IMR-90 (cell line): ENCODE measurements at regions not wholly inside any gene's neighbourhood (a gene's known extent, or its start where the extent isn't known, plus 50 kb on each side); places are given as distances from the start of the nearest gene placed in this dataset.

Experiments
- ATAC-seq: fragments of 200-7000 bp; cut with Tn5 transposase; 2 replicates; pipeline ENCODE4 v1.9.1; 2020; ENCODE audit warnings: low read depth, mild to moderate bottlenecking, moderate library complexity
- BruUV-seq: library from RNA; stranded (reverse); fragments of 400-500 nt; replicated peaks from 2 replicates; lab custom pipeline; 2021; lab: Mats Ljungman, UMichigan
- CTCF ChIA-PET: fragments of 300-600 bp; formaldehyde crosslinking; extraction: SDS; loops from one replicate; lab custom pipeline; 2021; ENCODE audit warnings: antibody characterized with exemption; lab: Yijun Ruan, JAX
- POLR2A ChIA-PET: fragments of 300-600 bp; sonication (Branson Sonifier 250); formaldehyde crosslinking; loops from one replicate; lab custom pipeline; 2022; ENCODE audit warnings: antibody characterized with exemption; ENCODE audit not compliant: unreplicated experiment; lab: Charles Lee
- DNase-seq: peaks from one replicate; pipeline ENCODE4 v3.0.0; 2013
- H2AFZ ChIP-seq: replicated peaks from 2 replicates; pipeline ENCODE3; 2013; ENCODE audit warnings: low read length, mild to moderate bottlenecking; ENCODE audit not compliant: poor library complexity
- H2AK5ac ChIP-seq: 2 replicates; pipeline ENCODE4 v1.6.1; 2013; ENCODE audit warnings: low read depth, low read length, inconsistent platforms
- H2AK9ac ChIP-seq: replicated peaks from 2 replicates; pipeline ENCODE3; 2013; ENCODE audit warnings: mild to moderate bottlenecking, low read depth, low read length, moderate library complexity; ENCODE audit not compliant: poor library complexity
- H2BK120ac ChIP-seq: 2 replicates; pipeline ENCODE4 v1.6.1; 2013; ENCODE audit warnings: low read depth, low read length, inconsistent platforms
- H2BK15ac ChIP-seq: 3 replicates; pipeline ENCODE4 v1.6.1; 2013; ENCODE audit warnings: low read depth, low read length, inconsistent platforms
- H2BK20ac ChIP-seq: 2 replicates; pipeline ENCODE4 v1.6.1; 2013; ENCODE audit warnings: low read depth, mild to moderate bottlenecking, inconsistent platforms, low read length, moderate library complexity
- H2BK5ac ChIP-seq: 2 replicates; pipeline ENCODE4 v1.6.1; 2013; ENCODE audit warnings: mild to moderate bottlenecking, low read depth, low read length, inconsistent platforms; ENCODE audit not compliant: poor library complexity, severe bottlenecking
- H3K14ac ChIP-seq: replicated peaks from 2 replicates; pipeline ENCODE4 v1.6.1; 2013; ENCODE audit warnings: low read depth, low read length, inconsistent platforms
- H3K18ac ChIP-seq: 2 replicates; pipeline ENCODE4 v1.6.1; 2013; ENCODE audit warnings: low read depth, low read length, control low read depth
- H3K23ac ChIP-seq: 2 replicates; pipeline ENCODE4 v1.6.1; 2013; ENCODE audit warnings: low read depth, low read length, inconsistent platforms
- H3K27ac ChIP-seq: 2 replicates; pipeline ENCODE4 v1.5.1; 2013; ENCODE audit warnings: mild to moderate bottlenecking, control low read depth, low read length; ENCODE audit not compliant: insufficient read depth
- H3K27me3 ChIP-seq: 2 replicates; pipeline ENCODE4 v1.6.1; 2013; ENCODE audit warnings: low read length; ENCODE audit not compliant: control insufficient read depth, insufficient read depth
- H3K36me3 ChIP-seq: 2 replicates; pipeline ENCODE4 v1.6.1; 2013; ENCODE audit warnings: low read length, mixed read lengths; ENCODE audit not compliant: control insufficient read depth, insufficient read depth
- H3K4ac ChIP-seq: 2 replicates; pipeline ENCODE4 v1.6.1; 2013; ENCODE audit warnings: low read depth, low read length, inconsistent platforms
- H3K4me1 ChIP-seq: 2 replicates; pipeline ENCODE4 v1.6.1; 2013; ENCODE audit warnings: low read length, mixed read lengths; ENCODE audit not compliant: control insufficient read depth, insufficient read depth
- H3K4me2 ChIP-seq: 2 replicates; pipeline ENCODE4 v1.6.1; 2013; ENCODE audit warnings: low read depth, mild to moderate bottlenecking, control low read depth, low read length, moderate library complexity
- H3K4me3 ChIP-seq: 2 replicates; pipeline ENCODE4 v1.5.1; 2013; ENCODE audit warnings: low read depth, mild to moderate bottlenecking, control low read depth, low read length, moderate library complexity; ENCODE audit not compliant: insufficient read depth
- H3K56ac ChIP-seq: 2 replicates; pipeline ENCODE4 v1.6.1; 2013; ENCODE audit warnings: low read length, inconsistent platforms; ENCODE audit not compliant: insufficient read depth; ENCODE audit errors: extremely low read depth
- H3K79me1 ChIP-seq, 2 experiments: 2 replicates each; pipeline ENCODE4 v1.6.1; 2013; ENCODE audit warnings: low read length in 2 of 2, inconsistent platforms in 1 of 2, low read depth in 1 of 2
- H3K9ac ChIP-seq: 2 replicates; pipeline ENCODE4 v1.6.1; 2013; ENCODE audit warnings: low read depth, low read length, control low read depth
- H3K9me1 ChIP-seq: 2 replicates; pipeline ENCODE4 v1.6.1; 2013; ENCODE audit warnings: low read length, inconsistent platforms; ENCODE audit not compliant: insufficient read depth
- H3K9me3 ChIP-seq: 2 replicates; pipeline ENCODE4 v1.6.1; 2013; ENCODE audit warnings: low read length; ENCODE audit not compliant: control insufficient read depth, insufficient read depth
- H4K20me1 ChIP-seq: 2 replicates; pipeline ENCODE4 v1.6.1; 2013; ENCODE audit warnings: low read length, inconsistent platforms; ENCODE audit not compliant: insufficient read depth
- H4K5ac ChIP-seq: 2 replicates; pipeline ENCODE4 v1.6.1; 2013; ENCODE audit warnings: mild to moderate bottlenecking, low read depth, low read length, control low read depth
- H4K8ac ChIP-seq, 2 experiments: 2 replicates each; pipeline ENCODE4 v1.6.1; 2013; ENCODE audit warnings: low read depth in 2 of 2, low read length in 2 of 2, control low read depth in 1 of 2, inconsistent platforms in 1 of 2
- H4K91ac ChIP-seq: 2 replicates; pipeline ENCODE4 v1.6.1; 2013; ENCODE audit warnings: low read depth, low read length, inconsistent platforms; ENCODE audit not compliant: insufficient read depth
- BHLHE40 ChIP-seq: fragments of 150-350 bp; IDR thresholded peaks from 2 replicates; pipeline ENCODE4 v1.6.1; 2016; ENCODE audit warnings: mild to moderate bottlenecking, low read depth, low read length
- CEBPB ChIP-seq: IDR thresholded peaks from 2 replicates; pipeline ENCODE4 v1.6.1; 2012; ENCODE audit warnings: low read depth, low read length, improper control_type of control experiment
- CHD1 ChIP-seq: IDR thresholded peaks from 2 replicates; pipeline ENCODE4 v1.6.1; 2012; ENCODE audit warnings: low read depth, low read length, improper control_type of control experiment
- MAFK ChIP-seq: IDR thresholded peaks from 2 replicates; pipeline ENCODE4 v1.6.1; 2012; ENCODE audit warnings: low read depth, low read length, improper control_type of control experiment
- MAZ ChIP-seq: IDR thresholded peaks from 2 replicates; pipeline ENCODE4 v1.6.1; 2012; ENCODE audit warnings: low read depth, mild to moderate bottlenecking, low read length, improper control_type of control experiment, moderate library complexity, borderline replicate concordance
- NFE2L2 ChIP-seq: fragments of 150-350 bp; IDR thresholded peaks from 2 replicates; pipeline ENCODE4 v1.6.1; 2016; ENCODE audit warnings: low read depth, mild to moderate bottlenecking, low read length
- POLR2A ChIP-seq: IDR thresholded peaks from 2 replicates; pipeline ENCODE4 v1.6.1; 2012; ENCODE audit warnings: mild to moderate bottlenecking, low read depth, low read length
- SMC3 ChIP-seq: fragments of 150-350 bp; IDR thresholded peaks from 2 replicates; pipeline ENCODE4 v1.6.1; 2016; ENCODE audit warnings: low read depth, mild to moderate bottlenecking, antibody characterized with exemption, low read length, moderate library complexity
- WGBS, 2 experiments: methylation state at CpG; one replicate each; pipeline versions ENCODE4 v1.1.5 to v1.1.7; 2013; ENCODE audit warnings: missing lambda C conversion rate in 2 of 2; ENCODE audit not compliant: insufficient read length in 1 of 2; ENCODE audit errors: extremely low coverage in 2 of 2; 5-methylcytosine and 5-hydroxymethylcytosine counted together
- dilution Hi-C: fragments of 300-500 bp; cut with HindIII; formaldehyde crosslinking; loops from one replicate; pipeline ENCODE4 v1.14.3; 2018; ENCODE audit warnings: low sequenced_read_pairs; ENCODE audit not compliant: unreplicated experiment
- in situ Hi-C: fragments of 300-500 bp; cut with MboI; formaldehyde crosslinking; loops from 3 replicates; pipeline ENCODE4 v1.14.3; 2019; ENCODE audit warnings: low sequenced_read_pairs, inconsistent platforms, mixed read lengths
- intact Hi-C: fragments of 100-400 bp; cut with micrococcal nuclease; formaldehyde crosslinking; loops from 2 replicates; pipeline ENCODE4 v1.10.0; 2022

GRCh38 chr5:125085797-125086505 lies 339.5 kb upstream of the ZNF608 start:
- Histone ChIP-seq H3K27me3 (no peaks in the 10 kb centered on the region), H3K79me1 (no peaks in the 10 kb centered on the region), H2BK20ac (no peak overlapping the region), H3K56ac (no peak overlapping the region), H3K9me1 (no peaks in the 10 kb centered on the region), H3K4me1 (peaks cover 2% of the 10 kb centered on the region; the same call in 1 of the 2 replicates), H3K23ac (no peak overlapping the region), H4K91ac (no peak overlapping the region), H4K5ac (no peak overlapping the region), H2AK5ac (no peak overlapping the region), H3K9me3 (no peaks in the 10 kb centered on the region), H3K27ac (no peak overlapping the region), H3K36me3 (no peaks in the 10 kb centered on the region), H2AK9ac (no peak overlapping the region), H3K14ac (no peak overlapping the region), H3K18ac (no peak overlapping the region), H2AFZ (no peak overlapping the region), H4K8ac (no peak overlapping the region), H2BK120ac (no peak overlapping the region), H3K4me2 (no peak overlapping the region), H2BK5ac (no peak overlapping the region), H4K20me1 (no peaks in the 10 kb centered on the region), H3K4me3 (no peak overlapping the region), H3K4ac (no peak overlapping the region), H3K9ac (no peak overlapping the region), H2BK15ac (no peak overlapping the region)
- BruUV-seq, result no TSS peak
- in situ Hi-C loops, result no loop called here
- no peak for ATAC-seq
- ChIA-PET CTCF (interaction anchor here (0.5 kb wide), 1 partner anchor 260 kb away, joined by 3 read pairs; no protein-coding TSS in a partner anchor), POLR2A (no interaction called here)
- no peak for DNase-seq
- TF ChIP-seq BHLHE40, result no peak
- no peak for TF ChIP-seq MAZ
- no peak for TF ChIP-seq CHD1
- TF ChIP-seq MAFK, result no peak
- TF ChIP-seq SMC3, result no peak
- TF ChIP-seq POLR2A, result no peak
- no peak for TF ChIP-seq NFE2L2
- no peak for TF ChIP-seq CEBPB
- intact Hi-C loops, result no loop called here
- no CpG with 5 or more reads among the region's 2 CpGs for WGBS, 2 experiments
- dilution Hi-C loops, result no loop called here
